Keratinocyte (primary cell): ENCODE measurements at regions not wholly inside any gene's neighbourhood (a gene's known extent, or its start where the extent isn't known, plus 50 kb on each side); places are given as distances from the start of the nearest gene placed in this dataset.

ENCODE experiments used
- EZH2 ChIP-seq: IDR thresholded peaks from one replicate; pipeline ENCODE4 v1.6.1; 2012; ENCODE audit warnings: inconsistent platforms, mild to moderate bottlenecking, low read length, moderate library complexity
- TF ChIP-seq, protein P1 (sequence below), 3 experiments: IDR thresholded peaks in 1 of 3; conservative IDR thresholded peaks in 1 of 3; optimal IDR thresholded peaks in 1 of 3; 2 replicates in 2 of 3; 3 replicates in 1 of 3; pipeline versions ENCODE3 to v1.5.1; 2011; ENCODE audit warnings: low read length in 3 of 3, mild to moderate bottlenecking in 3 of 3, moderate library complexity in 2 of 3, control low read depth in 1 of 3, inconsistent platforms in 1 of 3; ENCODE audit not compliant: insufficient read depth in 2 of 3; ENCODE audit errors: extremely low read depth in 1 of 3

DNA sequence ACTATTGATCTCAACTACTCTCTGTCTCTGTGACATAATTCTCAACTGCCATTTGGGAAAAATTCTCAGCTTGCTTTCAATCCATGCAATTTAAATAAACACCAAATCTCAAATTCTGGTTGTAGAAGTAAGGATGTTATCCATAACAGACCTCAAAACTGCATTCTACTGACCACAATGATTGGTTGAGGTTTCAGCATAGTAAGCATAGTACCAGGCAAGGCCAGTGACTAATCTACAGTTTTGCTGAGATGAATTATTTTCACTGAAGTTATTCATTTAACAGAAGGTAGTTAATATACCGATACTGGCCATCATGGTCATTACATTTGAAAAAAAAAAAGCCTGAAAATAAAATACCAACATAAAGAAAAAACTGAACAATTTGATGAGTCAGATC, 488.0 kb upstream of the CDH18 start:
- TF ChIP-seq EZH2: no peak
- TF ChIP-seq, protein P1, sequence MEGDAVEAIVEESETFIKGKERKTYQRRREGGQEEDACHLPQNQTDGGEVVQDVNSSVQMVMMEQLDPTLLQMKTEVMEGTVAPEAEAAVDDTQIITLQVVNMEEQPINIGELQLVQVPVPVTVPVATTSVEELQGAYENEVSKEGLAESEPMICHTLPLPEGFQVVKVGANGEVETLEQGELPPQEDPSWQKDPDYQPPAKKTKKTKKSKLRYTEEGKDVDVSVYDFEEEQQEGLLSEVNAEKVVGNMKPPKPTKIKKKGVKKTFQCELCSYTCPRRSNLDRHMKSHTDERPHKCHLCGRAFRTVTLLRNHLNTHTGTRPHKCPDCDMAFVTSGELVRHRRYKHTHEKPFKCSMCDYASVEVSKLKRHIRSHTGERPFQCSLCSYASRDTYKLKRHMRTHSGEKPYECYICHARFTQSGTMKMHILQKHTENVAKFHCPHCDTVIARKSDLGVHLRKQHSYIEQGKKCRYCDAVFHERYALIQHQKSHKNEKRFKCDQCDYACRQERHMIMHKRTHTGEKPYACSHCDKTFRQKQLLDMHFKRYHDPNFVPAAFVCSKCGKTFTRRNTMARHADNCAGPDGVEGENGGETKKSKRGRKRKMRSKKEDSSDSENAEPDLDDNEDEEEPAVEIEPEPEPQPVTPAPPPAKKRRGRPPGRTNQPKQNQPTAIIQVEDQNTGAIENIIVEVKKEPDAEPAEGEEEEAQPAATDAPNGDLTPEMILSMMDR (optimal IDR thresholded peaks at IDR 0.05 in 1 of 3, IDR thresholded peaks at IDR 0.05 in 1 of 3, conservative IDR thresholded peaks at IDR 0.05 in 1 of 3; ENCODE audit: extremely low read depth in 1 of 3, insufficient read depth in 2 of 3, low read length in 3 of 3): no peak
